DOHH2 (cell line): ENCODE measurements at regions not wholly inside any gene's neighbourhood (a gene's known extent, or its start where the extent isn't known, plus 50 kb on each side); places are given as distances from the start of the nearest gene placed in this dataset.

Source experiments
- H3F3A ChIP-seq: fragments of 200-600 bp; sonication (generic), shearing (Covaris generic); 2 replicates; pipeline ENCODE4 v1.6.0; 2016; ENCODE audit warnings: antibody characterized with exemption, mild to moderate bottlenecking; ENCODE audit not compliant: control insufficient read depth, insufficient read depth
- H3K27ac ChIP-seq: fragments of 200-600 bp; sonication (generic); 2 replicates; pipeline ENCODE4 v1.5.1; 2014; ENCODE audit warnings: low read depth, mild to moderate bottlenecking, low read length, moderate library complexity
- H3K27me3 ChIP-seq: fragments of 200-600 bp; sonication (generic); 2 replicates; pipeline ENCODE4 v1.6.1; 2014; ENCODE audit warnings: mild to moderate bottlenecking, low read length, mixed read lengths; ENCODE audit not compliant: control insufficient read depth
- H3K36me3 ChIP-seq: fragments of 200-600 bp; sonication (generic); 2 replicates; pipeline ENCODE4 v1.6.1; 2014; ENCODE audit warnings: mild to moderate bottlenecking, low read length, moderate library complexity, mixed read lengths; ENCODE audit not compliant: control insufficient read depth
- H3K4me1 ChIP-seq: fragments of 200-600 bp; sonication (generic); 2 replicates; pipeline ENCODE4 v1.6.1; 2014; ENCODE audit warnings: mild to moderate bottlenecking, low read length, mixed read lengths; ENCODE audit not compliant: control insufficient read depth
- H3K4me2 ChIP-seq: fragments of 200-600 bp; sonication (generic); 2 replicates; pipeline ENCODE4 v1.6.0; 2014; ENCODE audit warnings: mild to moderate bottlenecking, low read length, moderate library complexity
- H3K4me3 ChIP-seq: fragments of 200-600 bp; sonication (generic); 2 replicates; pipeline ENCODE4 v1.5.1; 2014; ENCODE audit warnings: mild to moderate bottlenecking, low read length, mixed read lengths
- H3K79me2 ChIP-seq: fragments of 200-600 bp; sonication (generic); 2 replicates; pipeline ENCODE4 v1.6.1; 2014; ENCODE audit warnings: mild to moderate bottlenecking, low read length, mixed read lengths; ENCODE audit not compliant: control insufficient read depth
- H3K9me2 ChIP-seq: fragments of 200-600 bp; sonication (generic); replicated peaks from 2 replicates; pipeline ENCODE4 v1.6.1; 2014; ENCODE audit warnings: mild to moderate bottlenecking, low read length, mixed read lengths; ENCODE audit not compliant: control insufficient read depth
- H3K9me3 ChIP-seq: fragments of 200-600 bp; sonication (generic); 2 replicates; pipeline ENCODE4 v1.6.1; 2014; ENCODE audit warnings: antibody characterized with exemption, low read length, mixed read lengths; ENCODE audit not compliant: control insufficient read depth, insufficient read depth
- H4K20me1 ChIP-seq: fragments of 200-600 bp; sonication (generic); 2 replicates; pipeline ENCODE4 v1.6.0; 2014; ENCODE audit warnings: low read depth, mild to moderate bottlenecking, antibody characterized with exemption, low read length, moderate library complexity; ENCODE audit not compliant: control insufficient read depth, insufficient read depth
- EZH2phosphoT487 ChIP-seq: fragments of 200-600 bp; sonication (generic); IDR thresholded peaks from 2 replicates; pipeline ENCODE4 v1.6.1; 2017; ENCODE audit warnings: borderline replicate concordance, mild to moderate bottlenecking, antibody characterized with exemption, low read length, moderate library complexity, mixed read lengths
- TF ChIP-seq, protein P1 (sequence below): fragments of 200-600 bp; sonication (generic); IDR thresholded peaks from one replicate; pipeline ENCODE4 v1.5.1; 2014; ENCODE audit warnings: antibody characterized with exemption, mild to moderate bottlenecking, low read depth, low read length; ENCODE audit not compliant: poor library complexity, severe bottlenecking

DNA sequence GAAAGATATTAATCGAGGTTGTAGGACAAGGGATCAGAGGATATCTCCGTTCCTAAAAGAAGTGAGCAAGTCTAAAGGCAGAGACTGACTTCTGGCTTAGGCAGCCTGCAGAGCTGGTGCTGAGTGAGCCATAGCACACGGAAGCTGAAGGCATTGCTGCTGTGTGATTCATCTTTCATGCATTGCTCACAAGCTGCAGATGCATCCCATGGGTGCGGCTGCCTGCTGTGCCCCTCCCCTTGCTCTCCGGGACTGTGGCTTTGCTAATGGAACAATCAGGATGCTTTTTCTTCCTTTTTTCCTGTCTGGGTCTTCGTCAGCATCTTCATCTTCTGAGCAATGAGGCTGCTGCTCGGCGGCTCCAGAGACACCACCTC lies 341.4 kb downstream of the DIRAS2 start:
- Histone ChIP-seq H3K27me3 (peaks cover 3% of the 10 kb centered on the region; the same call in 1 of the 2 replicates), H3K4me1 (no peaks in the 10 kb centered on the region), H3K4me3 (no peak overlapping the region), H3K9me3 (no peaks in the 10 kb centered on the region), H3K79me2 (no peaks in the 10 kb centered on the region), H3K36me3 (no peaks in the 10 kb centered on the region), H3K4me2 (no peak overlapping the region), H3K9me2 (no peaks in the 10 kb centered on the region), H3K27ac (no peak overlapping the region), H4K20me1 (no peaks in the 10 kb centered on the region), H3F3A (no peaks in the 10 kb centered on the region)
- TF ChIP-seq, protein P1, sequence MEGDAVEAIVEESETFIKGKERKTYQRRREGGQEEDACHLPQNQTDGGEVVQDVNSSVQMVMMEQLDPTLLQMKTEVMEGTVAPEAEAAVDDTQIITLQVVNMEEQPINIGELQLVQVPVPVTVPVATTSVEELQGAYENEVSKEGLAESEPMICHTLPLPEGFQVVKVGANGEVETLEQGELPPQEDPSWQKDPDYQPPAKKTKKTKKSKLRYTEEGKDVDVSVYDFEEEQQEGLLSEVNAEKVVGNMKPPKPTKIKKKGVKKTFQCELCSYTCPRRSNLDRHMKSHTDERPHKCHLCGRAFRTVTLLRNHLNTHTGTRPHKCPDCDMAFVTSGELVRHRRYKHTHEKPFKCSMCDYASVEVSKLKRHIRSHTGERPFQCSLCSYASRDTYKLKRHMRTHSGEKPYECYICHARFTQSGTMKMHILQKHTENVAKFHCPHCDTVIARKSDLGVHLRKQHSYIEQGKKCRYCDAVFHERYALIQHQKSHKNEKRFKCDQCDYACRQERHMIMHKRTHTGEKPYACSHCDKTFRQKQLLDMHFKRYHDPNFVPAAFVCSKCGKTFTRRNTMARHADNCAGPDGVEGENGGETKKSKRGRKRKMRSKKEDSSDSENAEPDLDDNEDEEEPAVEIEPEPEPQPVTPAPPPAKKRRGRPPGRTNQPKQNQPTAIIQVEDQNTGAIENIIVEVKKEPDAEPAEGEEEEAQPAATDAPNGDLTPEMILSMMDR: no peak
- no peak for TF ChIP-seq EZH2phosphoT487

GRCh38 chr9:90303655-90304054 lies 339.0 kb downstream of the DIRAS2 start:
- TF ChIP-seq, protein P1: no peak
- TF ChIP-seq EZH2phosphoT487: no peak
- H3F3A ChIP-seq: no peaks in the 10 kb centered on the region
- H3K9me2 ChIP-seq: no peaks in the 10 kb centered on the region
- no peaks in the 10 kb centered on the region for H3K9me3 ChIP-seq
- no peaks in the 10 kb centered on the region for H4K20me1 ChIP-seq
- H3K4me3 ChIP-seq: no peak overlapping the region
- H3K4me1 ChIP-seq: no peaks in the 10 kb centered on the region
- no peaks in the 10 kb centered on the region for H3K36me3 ChIP-seq
- H3K27me3 ChIP-seq: peaks cover 3% of the 10 kb centered on the region; the same call in 1 of the 2 replicates
- no peaks in the 10 kb centered on the region for H3K79me2 ChIP-seq
- H3K4me2 ChIP-seq: no peak overlapping the region
- H3K27ac ChIP-seq: no peak overlapping the region

DNA sequence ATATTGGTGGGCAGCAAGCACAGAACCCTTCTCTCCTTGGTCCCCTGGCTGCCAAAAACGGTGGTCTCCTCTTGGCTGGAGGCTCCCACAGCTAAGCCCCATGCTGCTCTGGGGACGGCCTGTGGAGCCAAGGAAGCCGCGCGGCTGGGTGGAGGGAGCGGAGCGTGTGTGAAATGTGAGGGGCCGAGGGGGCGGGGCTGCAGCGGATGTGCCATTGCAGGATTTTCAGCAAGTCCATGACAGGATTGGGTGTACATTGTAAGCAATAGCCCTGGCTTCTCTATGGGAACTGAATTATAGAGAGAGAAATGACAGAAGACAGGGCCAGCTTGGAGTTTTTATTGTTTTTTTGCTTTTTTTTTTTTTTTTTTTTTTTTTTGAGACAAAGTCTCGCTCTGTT lies 336.5 kb downstream of the DIRAS2 start:
- Histone ChIP-seq H3K9me3 (no peaks in the 10 kb centered on the region), H3K36me3 (no peaks in the 10 kb centered on the region), H3K27ac (no peak overlapping the region), H3K4me1 (no peaks in the 10 kb centered on the region), H3F3A (no peaks in the 10 kb centered on the region), H3K4me2 (no peak overlapping the region), H3K79me2 (no peaks in the 10 kb centered on the region), H3K9me2 (no peaks in the 10 kb centered on the region), H3K27me3 (peaks cover 3% of the 10 kb centered on the region; the same call in 1 of the 2 replicates), H4K20me1 (no peaks in the 10 kb centered on the region), H3K4me3 (no peak overlapping the region)
- TF ChIP-seq EZH2phosphoT487: no peak
- TF ChIP-seq, protein P1: no peak
